Ectodermal cell (in vitro differentiated cells): ENCODE measurements at regions not wholly inside any gene's neighbourhood (a gene's known extent, or its start where the extent isn't known, plus 50 kb on each side); places are given as distances from the start of the nearest gene placed in this dataset.

Experiments used
- H3K27ac ChIP-seq: 2 replicates; pipeline ENCODE4 v1.7.0; 2013; ENCODE audit warnings: mild to moderate bottlenecking, low read depth, low read length; ENCODE audit not compliant: insufficient read depth, poor library complexity, severe bottlenecking
- H3K27me3 ChIP-seq: 2 replicates; pipeline ENCODE4 v1.7.0; 2013; ENCODE audit warnings: mild to moderate bottlenecking, low read length; ENCODE audit not compliant: insufficient read depth, control insufficient read depth, poor library complexity, severe bottlenecking
- H3K36me3 ChIP-seq: one replicate; pipeline ENCODE4 v1.7.0; 2013; ENCODE audit warnings: low read length; ENCODE audit not compliant: control insufficient read depth, insufficient read depth
- H3K4me1 ChIP-seq: one replicate; pipeline ENCODE4 v1.7.0; 2013; ENCODE audit warnings: low read length; ENCODE audit not compliant: control insufficient read depth, insufficient read depth
- H3K4me3 ChIP-seq: 2 replicates; pipeline ENCODE4 v1.7.0; 2013; ENCODE audit warnings: low read depth, low read length, control low read depth; ENCODE audit not compliant: insufficient read depth
- H3K9me3 ChIP-seq: 2 replicates; pipeline ENCODE4 v1.7.0; 2013; ENCODE audit warnings: mild to moderate bottlenecking, low read length, moderate library complexity; ENCODE audit not compliant: control insufficient read depth
- WGBS, 2 experiments: methylation state at CpG; one replicate each; pipeline ENCODE4 v1.1.7; 2013; ENCODE audit warnings: missing lambda C conversion rate in 2 of 2; 5-methylcytosine and 5-hydroxymethylcytosine counted together

GRCh38 chr18:39781565-39781964, 2173.5 kb upstream of the PIK3C3 start:
- WGBS, 2 experiments = 89 to 92% methylated on average over 6 of the region's 6 CpGs

GRCh38 chr18:39780774-39781173, 2174.3 kb upstream of the PIK3C3 start:
- Histone ChIP-seq H3K36me3 (no peaks in the 10 kb centered on the region), H3K27me3 (no peaks in the 10 kb centered on the region)
- WGBS, 2 experiments = 94 to 97% methylated on average over 4 of the region's 4 CpGs

More at GRCh38 chr18:39781565-39781964, 2173.5 kb upstream of the PIK3C3 start:
- no peaks in the 10 kb centered on the region for H3K36me3 ChIP-seq
- no peaks in the 10 kb centered on the region for H3K9me3 ChIP-seq
- no peaks in the 10 kb centered on the region for H3K27me3 ChIP-seq
- H3K4me1 ChIP-seq = peaks cover 23% of the 10 kb centered on the region
- no peak overlapping the region for H3K4me3 ChIP-seq
- H3K27ac ChIP-seq = no peak overlapping the region

GRCh38 chr18:39779926-39780325, 2175.1 kb upstream of the PIK3C3 start:
- H3K9me3 ChIP-seq = no peaks in the 10 kb centered on the region

More at GRCh38 chr18:39780774-39781173, 2174.3 kb upstream of the PIK3C3 start:
- H3K27ac ChIP-seq = no peak overlapping the region
- no peaks in the 10 kb centered on the region for H3K9me3 ChIP-seq
- H3K4me3 ChIP-seq = no peak overlapping the region
- peaks cover 26% of the 10 kb centered on the region for H3K4me1 ChIP-seq

GRCh38 chr18:39776766-39777165, 2178.3 kb upstream of the PIK3C3 start:
- H3K36me3 ChIP-seq = peaks cover 4% of the 10 kb centered on the region
- H3K4me3 ChIP-seq = no peak overlapping the region
- no peaks in the 10 kb centered on the region for H3K9me3 ChIP-seq
- H3K27me3 ChIP-seq = no peaks in the 10 kb centered on the region
- H3K27ac ChIP-seq = no peak overlapping the region
- peaks cover 14% of the 10 kb centered on the region for H3K4me1 ChIP-seq

More at GRCh38 chr18:39779926-39780325, 2175.1 kb upstream of the PIK3C3 start:
- Histone ChIP-seq H3K27ac (no peak overlapping the region), H3K27me3 (no peaks in the 10 kb centered on the region), H3K4me1 (peaks cover 22% of the 10 kb centered on the region), H3K4me3 (no peak overlapping the region), H3K36me3 (no peaks in the 10 kb centered on the region)
- WGBS, 2 experiments = 94 to 97% methylated on average over 2 of the region's 2 CpGs

- Histone ChIP-seq H3K4me1 (peaks cover 11% of the 10 kb centered on the region), H3K9me3 (no peaks in the 10 kb centered on the region), H3K4me3 (no peak overlapping the region), H3K36me3 (peaks cover 4% of the 10 kb centered on the region), H3K27ac (no peak overlapping the region), H3K27me3 (no peaks in the 10 kb centered on the region)
- 89 to 91% methylated on average over 3 of the region's 3 CpGs for WGBS, 2 experiments
These were observed 2180.0 kb upstream of the PIK3C3 start for GRCh38 chr18:39774957-39775598.

GRCh38 chr18:39773646-39774045, 2181.4 kb upstream of the PIK3C3 start:
- WGBS, 2 experiments = 91 to 93% methylated on average over 2 of the region's 2 CpGs
- Histone ChIP-seq H3K9me3 (no peaks in the 10 kb centered on the region), H3K4me1 (peaks cover 11% of the 10 kb centered on the region), H3K36me3 (peaks cover 4% of the 10 kb centered on the region), H3K4me3 (no peak overlapping the region), H3K27me3 (no peaks in the 10 kb centered on the region), H3K27ac (no peak overlapping the region)

- Histone ChIP-seq H3K27ac (no peak overlapping the region), H3K27me3 (no peaks in the 10 kb centered on the region)
- 94% methylated on average over 1 of the region's 1 CpG for WGBS, 2 experiments
These were observed 2182.7 kb upstream of the PIK3C3 start for GRCh38 chr18:39772155-39772919.

GRCh38 chr18:39770399-39770798, 2184.6 kb upstream of the PIK3C3 start:
- Histone ChIP-seq H3K27me3 (no peaks in the 10 kb centered on the region), H3K27ac (no peak overlapping the region), H3K36me3 (peaks cover 4% of the 10 kb centered on the region), H3K9me3 (no peaks in the 10 kb centered on the region), H3K4me1 (peaks cover 4% of the 10 kb centered on the region), H3K4me3 (no peak overlapping the region)
- 96 to 100% methylated on average over 1 of the region's 1 CpG for WGBS, 2 experiments

More at GRCh38 chr18:39772155-39772919, 2182.7 kb upstream of the PIK3C3 start:
- Histone ChIP-seq H3K4me3 (no peak overlapping the region), H3K9me3 (no peaks in the 10 kb centered on the region), H3K4me1 (peaks cover 11% of the 10 kb centered on the region), H3K36me3 (peaks cover 4% of the 10 kb centered on the region)

GRCh38 chr18:39764873-39765272, 2190.2 kb upstream of the PIK3C3 start:
- H3K27me3 ChIP-seq = no peaks in the 10 kb centered on the region
- H3K36me3 ChIP-seq = no peaks in the 10 kb centered on the region
- no peaks in the 10 kb centered on the region for H3K9me3 ChIP-seq
- no peak overlapping the region for H3K4me3 ChIP-seq
- no peaks in the 10 kb centered on the region for H3K4me1 ChIP-seq
- H3K27ac ChIP-seq = no peak overlapping the region

- no peaks in the 10 kb centered on the region for H3K27me3 ChIP-seq
- no peaks in the 10 kb centered on the region for H3K9me3 ChIP-seq
- no peak overlapping the region for H3K27ac ChIP-seq
- WGBS, 2 experiments = 88 to 93% methylated on average over 1 of the region's 1 CpG
- no peaks in the 10 kb centered on the region for H3K4me1 ChIP-seq
- H3K36me3 ChIP-seq = no peaks in the 10 kb centered on the region
- no peak overlapping the region for H3K4me3 ChIP-seq
These were observed 2193.8 kb upstream of the PIK3C3 start for GRCh38 chr18:39761273-39761672.
